KBM-7 (cell line): ENCODE measurements at regions not wholly inside any gene's neighbourhood (a gene's known extent, or its start where the extent isn't known, plus 50 kb on each side); places are given as distances from the start of the nearest gene placed in this dataset.
"Not testable (repeated sequence)": the region's sequence is repeated elsewhere in the genome, so short reads cannot be mapped to it uniquely, and the experiment has no call there.

ENCODE experiments used
- DNase-seq: peaks from one replicate; pipeline ENCODE4 v3.0.0-alpha.2; 2015
- in situ Hi-C: fragments of 300-500 bp; cut with MboI; formaldehyde crosslinking; loops from 2 replicates; pipeline ENCODE4 v1.14.3; 2020; ENCODE audit warnings: low sequenced_read_pairs, low pct_unique_long_range_greater_than_20kb, mixed read lengths

DNA sequence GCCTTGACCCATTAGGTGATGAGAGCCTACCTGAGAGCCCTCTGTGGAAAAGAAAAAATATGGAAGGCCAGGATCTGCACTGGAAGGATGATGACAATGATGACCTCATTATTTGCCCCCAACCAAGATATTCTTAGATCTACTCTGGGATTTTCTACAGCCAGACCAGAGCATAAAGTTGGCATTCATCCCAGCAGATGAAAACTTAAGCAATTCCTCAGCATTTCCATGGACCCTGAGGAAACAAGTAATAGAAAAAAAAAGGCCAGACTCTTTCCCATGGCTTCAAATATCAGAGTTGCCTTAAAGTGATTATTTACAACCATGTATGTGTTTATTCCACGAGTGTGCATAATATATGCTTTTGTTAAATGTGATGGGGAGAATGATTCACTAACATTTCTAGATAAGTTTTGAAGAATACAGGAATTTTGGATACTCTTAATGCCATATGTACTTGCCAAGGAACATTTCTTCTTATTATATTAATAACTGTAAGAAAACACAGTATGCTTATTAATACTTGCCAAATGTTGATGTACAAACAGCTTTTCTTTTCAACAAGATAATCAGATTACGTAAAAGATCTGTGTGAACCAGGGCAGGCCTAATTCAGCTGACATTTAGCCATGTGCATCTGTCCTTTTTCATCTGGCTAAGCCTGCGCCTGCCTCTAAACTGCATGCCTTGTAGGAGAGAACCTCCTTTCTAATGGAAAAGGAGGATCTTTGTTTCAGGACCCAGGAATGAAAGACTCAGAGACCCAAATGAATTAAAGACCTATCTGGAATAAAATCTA, 94.8 kb downstream of the ARRDC3 start:
- in situ Hi-C loops = no loop called here
- no peak for DNase-seq

- DNase-seq, in situ Hi-C loops: not testable (repeated sequence)
These were observed 98.1 kb downstream of the ARRDC3 start for GRCh38 chr5:91285062-91285461.

GRCh38 chr5:91283899-91284298, 99.2 kb downstream of the ARRDC3 start:
- no peak for DNase-seq
- in situ Hi-C loops = no loop called here

DNA sequence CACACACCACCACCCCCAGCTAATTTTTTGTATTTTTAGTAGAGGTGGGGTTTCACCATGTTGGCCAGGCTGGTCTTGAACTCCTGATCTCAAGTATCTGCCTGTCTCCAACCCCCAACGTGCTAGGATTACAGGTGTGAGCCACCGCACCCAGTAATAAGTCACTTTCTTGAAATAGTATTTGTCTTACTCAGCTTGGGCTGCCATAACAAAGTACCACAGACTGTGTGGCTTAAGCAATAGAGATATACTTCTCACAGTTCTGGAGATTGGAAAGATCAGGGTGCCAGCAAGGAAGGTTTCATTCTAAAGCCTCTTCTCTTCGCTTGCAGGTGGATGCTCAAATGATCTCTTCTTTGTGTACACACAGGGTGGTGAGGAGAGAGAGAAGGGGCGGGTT, 99.8 kb downstream of the ARRDC3 start:
- in situ Hi-C loops = no loop called here
- DNase-seq = no peak

DNA sequence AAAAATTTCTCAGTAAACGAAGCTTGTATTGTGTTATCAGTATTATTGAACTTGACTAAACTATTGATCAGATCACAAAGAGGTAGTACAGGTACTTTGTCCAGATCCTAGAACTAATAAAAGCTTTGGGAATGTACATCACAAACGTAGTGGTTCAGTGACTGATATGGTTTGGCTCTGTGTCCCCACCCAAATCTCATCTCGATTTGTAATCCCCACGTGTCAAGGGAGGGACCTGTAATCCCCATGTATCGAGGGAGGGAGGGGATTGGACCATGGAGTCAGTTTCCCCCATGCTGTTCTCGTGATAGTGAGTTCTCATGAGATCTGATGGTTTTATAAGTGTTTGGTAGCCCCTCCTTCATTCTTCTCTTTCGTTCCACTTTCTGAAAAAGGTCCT, 100.9 kb downstream of the ARRDC3 start:
- no peak for DNase-seq
- in situ Hi-C loops = no loop called here

DNA sequence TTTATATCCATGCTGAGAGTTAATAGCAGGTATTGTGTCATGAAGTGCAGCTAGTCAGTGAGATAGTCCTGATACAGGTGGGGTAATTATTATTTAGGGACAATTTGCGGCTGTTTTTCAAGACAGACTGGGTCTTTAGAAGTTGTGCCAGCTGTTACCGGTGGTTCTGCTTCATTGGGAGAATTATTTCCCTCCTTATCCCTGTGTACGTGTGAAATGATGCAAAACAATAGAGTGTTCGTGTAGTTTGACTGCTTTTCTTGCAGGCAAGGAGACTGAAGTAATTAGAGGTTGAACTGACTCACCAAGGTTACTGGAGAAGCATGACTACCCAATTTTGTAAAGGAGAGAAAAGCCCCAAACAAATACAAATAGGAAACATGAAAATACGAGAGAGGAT, 101.7 kb downstream of the ARRDC3 start:
- in situ Hi-C loops = no loop called here

GRCh38 chr5:91280362-91281269, 102.5 kb downstream of the ARRDC3 start:
- in situ Hi-C loops = no loop called here
- peak; percentile 90 for DNase-seq

More for the DNA sequence above, 101.7 kb downstream of the ARRDC3 start:
- no peak for DNase-seq

GRCh38 chr5:91277840-91278239, 105.3 kb downstream of the ARRDC3 start:
- in situ Hi-C loops = no loop called here
- DNase-seq = no peak

DNA sequence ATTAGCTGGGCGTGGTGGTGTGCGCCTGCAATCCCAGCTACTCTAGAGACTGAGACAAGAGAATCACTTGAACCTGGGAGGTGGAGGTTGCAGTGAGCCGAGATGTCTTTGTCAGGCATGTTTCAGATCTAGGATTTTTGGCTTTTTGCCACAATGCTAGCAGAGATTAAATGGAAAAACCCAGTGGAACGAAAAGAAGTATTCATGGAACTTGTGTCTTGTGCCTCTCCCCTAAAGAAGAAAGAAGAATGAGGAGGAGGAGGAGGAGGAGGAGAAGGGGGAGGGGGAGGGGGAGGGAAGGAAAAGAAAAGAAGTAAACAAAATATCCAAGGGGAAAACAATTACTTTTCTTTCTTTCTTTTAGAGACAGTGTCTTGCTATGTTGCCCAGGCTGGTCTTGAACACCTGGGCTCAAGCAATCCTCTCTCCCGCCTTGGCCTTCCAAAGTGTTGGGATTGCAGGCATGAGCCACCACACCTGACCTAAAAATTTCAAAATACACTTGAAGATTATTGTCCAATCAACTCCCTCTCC, 106.0 kb downstream of the ARRDC3 start:
- DNase-seq = no peak
- in situ Hi-C loops = no loop called here

GRCh38 chr5:91272858-91273257, 110.3 kb downstream of the ARRDC3 start:
- no peak for DNase-seq
- in situ Hi-C loops = no loop called here

GRCh38 chr5:91271999-91272398, 111.1 kb downstream of the ARRDC3 start:
- DNase-seq = no peak
- in situ Hi-C loops = no loop called here

GRCh38 chr5:91269198-91269597, 113.9 kb downstream of the ARRDC3 start:
- DNase-seq = peak; percentile 18
- in situ Hi-C loops = no loop called here

- DNase-seq = peak; percentile 52
- in situ Hi-C loops = no loop called here
These were observed 116.9 kb downstream of the ARRDC3 start for GRCh38 chr5:91266184-91266705.

GRCh38 chr5:91264311-91265051, 118.6 kb downstream of the ARRDC3 start:
- no peak for DNase-seq
- in situ Hi-C loops = no loop called here

DNA sequence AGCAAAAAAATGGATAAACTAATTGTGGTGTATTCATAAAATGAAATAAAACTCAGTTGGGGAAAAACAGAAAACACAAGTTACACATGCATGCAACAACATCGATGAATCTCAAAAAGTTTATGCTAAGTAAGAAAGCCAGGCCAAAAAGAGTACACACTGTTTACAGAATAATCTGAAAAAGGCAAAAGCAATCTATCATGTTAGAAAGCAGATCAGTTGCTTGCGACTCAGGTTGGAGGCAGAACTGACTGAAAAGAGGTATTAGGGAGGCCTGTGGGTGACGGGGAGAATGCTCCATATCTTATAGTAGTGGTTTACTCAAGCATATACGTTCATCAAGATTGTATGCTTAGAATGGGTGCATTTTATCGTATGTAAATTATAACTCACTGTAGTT, 119.2 kb downstream of the ARRDC3 start:
- in situ Hi-C loops = no loop called here
- no peak for DNase-seq

GRCh38 chr5:91257301-91257700, 125.8 kb downstream of the ARRDC3 start:
- no peak for DNase-seq
- in situ Hi-C loops = no loop called here

- in situ Hi-C loops = no loop called here
- no peak for DNase-seq
These were observed 127.0 kb downstream of the ARRDC3 start for GRCh38 chr5:91256142-91256524.

DNA sequence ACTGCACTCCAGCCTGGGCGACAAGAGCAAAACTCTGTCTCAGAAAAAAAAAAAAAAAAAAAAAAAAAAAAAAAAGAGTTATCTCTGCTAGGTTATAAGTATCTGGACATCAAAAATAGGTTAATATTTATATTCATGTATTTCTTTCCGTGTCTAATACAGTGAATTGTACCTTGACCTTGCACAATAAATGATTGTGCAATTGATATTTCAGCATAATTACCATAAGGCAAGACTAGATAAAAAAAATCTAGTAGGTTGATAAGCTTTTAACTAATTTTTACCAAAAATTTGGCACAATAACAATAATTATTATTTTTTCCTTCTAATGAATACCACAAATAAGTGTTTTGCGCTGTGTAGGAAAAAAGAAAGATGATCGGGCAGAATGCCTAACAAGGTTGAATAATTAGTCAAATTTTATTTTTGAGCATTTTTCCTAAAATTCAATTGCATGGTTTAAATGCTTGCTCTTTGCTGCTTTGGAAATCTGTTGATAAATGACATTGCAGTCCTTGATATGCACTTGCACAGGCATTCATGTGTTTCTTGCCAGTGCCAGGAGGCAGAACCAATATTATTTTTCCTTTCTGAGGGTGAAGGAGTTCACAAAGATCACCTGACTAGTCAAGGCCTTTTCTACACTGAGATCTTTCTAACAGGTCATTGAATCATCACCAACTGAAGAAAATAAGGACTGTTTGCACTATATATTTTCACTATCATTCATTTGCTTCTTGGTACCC, 127.5 kb downstream of the ARRDC3 start:
- in situ Hi-C loops = no loop called here
- no peak for DNase-seq

DNA sequence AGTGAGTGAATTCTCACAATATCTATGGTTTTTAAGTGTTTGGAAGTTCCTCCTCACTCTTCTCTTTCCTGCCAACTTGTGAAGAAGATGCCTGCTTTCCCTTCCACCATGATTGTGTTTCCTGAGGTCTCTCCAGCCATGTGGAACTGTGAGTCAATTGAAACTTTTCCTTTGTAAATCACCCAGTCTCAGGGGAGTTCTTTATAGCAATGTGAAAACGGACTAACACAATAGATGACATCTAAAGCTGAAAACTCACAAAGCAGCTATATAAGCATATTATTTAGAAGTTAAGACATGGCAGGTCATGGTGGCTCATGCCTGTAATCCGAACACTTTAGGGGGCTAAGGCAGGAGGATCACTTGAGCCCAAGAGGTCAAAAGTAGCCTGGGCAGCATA, 130.2 kb downstream of the ARRDC3 start:
- no peak for DNase-seq
- in situ Hi-C loops = no loop called here
